AG04449 (cell line): ENCODE measurements at regions not wholly inside any gene's neighbourhood (a gene's known extent, or its start where the extent isn't known, plus 50 kb on each side); places are given as distances from the start of the nearest gene placed in this dataset.

ENCODE experiments used
- CTCF ChIA-PET: fragments of 350-600 bp; formaldehyde crosslinking; extraction: SDS; loops from one replicate; lab custom pipeline; 2021; ENCODE audit warnings: antibody characterized with exemption; lab: Yijun Ruan, JAX
- POLR2A ChIA-PET: fragments of 400-600, 350-600 bp; formaldehyde crosslinking; extraction: SDS; loops from one replicate; lab custom pipeline; 2020; ENCODE audit warnings: antibody characterized with exemption, inconsistent platforms; lab: Yijun Ruan, JAX
- DNase-seq: peaks from one replicate; pipeline ENCODE4 v3.0.0-alpha.2; 2010; ENCODE audit warnings: low read depth, low spot score
- H3K4me3 ChIP-seq: 2 replicates; pipeline ENCODE4 v1.5.1; 2011; ENCODE audit warnings: low read depth, mild to moderate bottlenecking, control low read depth, low read length
- CTCF ChIP-seq: IDR thresholded peaks from one replicate; pipeline ENCODE4 v1.5.1; 2011; ENCODE audit warnings: mild to moderate bottlenecking, moderate library complexity, low read length, control low read depth, inconsistent platforms; ENCODE audit not compliant: insufficient read depth; ENCODE audit errors: missing control alignments

- ChIA-PET CTCF (no interaction called here), POLR2A (no interaction called here)
- H3K4me3 ChIP-seq, result no peak overlapping the region
- TF ChIP-seq CTCF, result no peak
- no peak for DNase-seq
These were observed 272.6 kb downstream of the KCNN2 start for GRCh38 chr5:114634517-114634916.

- POLR2A ChIA-PET, result no interaction called here
- no peak for TF ChIP-seq CTCF
- CTCF ChIA-PET, result no interaction called here
- DNase-seq, result no peak
- H3K4me3 ChIP-seq, result no peak overlapping the region
These were observed 250.5 kb downstream of the KCNN2 start for GRCh38 chr5:114612406-114612805.

- TF ChIP-seq CTCF, result no peak
- DNase-seq, result no peak
- H3K4me3 ChIP-seq, result no peak overlapping the region
- ChIA-PET POLR2A (no interaction called here), CTCF (no interaction called here)
These were observed 219.3 kb downstream of the KCNN2 start for GRCh38 chr5:114581136-114581535.

GRCh38 chr5:114565871-114566270 is 204.0 kb downstream of the KCNN2 start:
- CTCF ChIA-PET, result no interaction called here
- DNase-seq, result no peak
- H3K4me3 ChIP-seq, result no peak overlapping the region
- no peak for TF ChIP-seq CTCF
- POLR2A ChIA-PET, result no interaction called here

- DNase-seq, result no peak
- no peak overlapping the region for H3K4me3 ChIP-seq
- CTCF ChIA-PET, result no interaction called here
- POLR2A ChIA-PET, result no interaction called here
- TF ChIP-seq CTCF, result no peak
These were observed 203.3 kb downstream of the KCNN2 start for GRCh38 chr5:114565139-114565538.

GRCh38 chr5:114561415-114561814 is 199.5 kb downstream of the KCNN2 start:
- POLR2A ChIA-PET, result no interaction called here
- TF ChIP-seq CTCF, result no peak
- H3K4me3 ChIP-seq, result no peak overlapping the region
- CTCF ChIA-PET, result no interaction called here
- no peak for DNase-seq
